PFSK-1 (cell line): ENCODE measurements at regions not wholly inside any gene's neighbourhood (a gene's known extent, or its start where the extent isn't known, plus 50 kb on each side); places are given as distances from the start of the nearest gene placed in this dataset.

Source experiments
- POLR2AphosphoS5 ChIP-seq: IDR thresholded peaks from 2 replicates; pipeline ENCODE4 v1.6.1; 2012; ENCODE audit warnings: low read depth, mild to moderate bottlenecking, control low read depth, low read length, moderate library complexity
- REST ChIP-seq, 2 experiments: IDR thresholded peaks; 2 replicates each; pipeline versions ENCODE4 v1.6.1 to v1.8.0; 2011 to 2012; ENCODE audit warnings: low read depth in 2 of 2, low read length in 2 of 2, control low read depth in 1 of 2, inconsistent platforms in 1 of 2, mild to moderate bottlenecking in 1 of 2, moderate library complexity in 1 of 2; ENCODE audit not compliant: insufficient read depth in 1 of 2

GRCh38 chr5:158436271-158437065, 577.5 kb upstream of the CLINT1 start:
- TF ChIP-seq REST (IDR thresholded peaks at IDR 0.05; ENCODE audit: insufficient read depth in 1 of 2, low read depth in 2 of 2, low read length in 2 of 2) (no peak), POLR2AphosphoS5 (no peak)
